Activated naive CD4-positive, alpha-beta T cell treated with anti-CD3 and anti-CD28 coated beads for 36 hours (primary cell): ENCODE measurements at regions not wholly inside any gene's neighbourhood (a gene's known extent, or its start where the extent isn't known, plus 50 kb on each side); places are given as distances from the start of the nearest gene placed in this dataset.

Source experiments
- CTCF ChIA-PET: fragments of 350-600 bp; sonication (Branson Sonifier 250); formaldehyde crosslinking; loops from one replicate; lab custom pipeline; 2021; ENCODE audit warnings: antibody characterized with exemption; lab: Charles Lee
- DNase-seq: peaks from one replicate; pipeline ENCODE4 v3.0.0-alpha.2; 2020
- H3K27ac Mint-ChIP-seq: one replicate; pipeline ENCODE4 v1.8.0; 2021; ENCODE audit warnings: mild to moderate bottlenecking, mixed read lengths
- H3K27me3 Mint-ChIP-seq: one replicate; pipeline ENCODE4 v1.8.0; 2021; ENCODE audit warnings: low read depth, mixed read lengths
- H3K36me3 Mint-ChIP-seq: one replicate; pipeline ENCODE4 v1.8.0; 2021; ENCODE audit warnings: low read depth, mixed read lengths
- H3K4me1 Mint-ChIP-seq: one replicate; pipeline ENCODE4 v1.8.0; 2021; ENCODE audit warnings: low read depth, mixed read lengths
- H3K4me3 Mint-ChIP-seq: one replicate; pipeline ENCODE4 v1.8.0; 2021; ENCODE audit warnings: mild to moderate bottlenecking, moderate library complexity, mixed read lengths
- H3K9me3 Mint-ChIP-seq: one replicate; pipeline ENCODE4 v1.8.0; 2021; ENCODE audit warnings: mixed read lengths
- intact Hi-C: fragments of 100-400 bp; cut with micrococcal nuclease; formaldehyde crosslinking; loops from one replicate; pipeline ENCODE4 v1.15.1; 2023

GRCh38 chr17:14019186-14019956, 49.9 kb upstream of the COX10 start:
- no peaks in the 10 kb centered on the region for H3K36me3 Mint-ChIP-seq
- peak; percentile 14 for DNase-seq
- H3K9me3 Mint-ChIP-seq: no peaks in the 10 kb centered on the region
- peaks cover 6% of the 10 kb centered on the region for H3K4me1 Mint-ChIP-seq
- H3K27me3 Mint-ChIP-seq: no peaks in the 10 kb centered on the region
- H3K4me3 Mint-ChIP-seq: no peak overlapping the region
- no peak overlapping the region for H3K27ac Mint-ChIP-seq
- CTCF ChIA-PET: no interaction called here
- intact Hi-C loops: no loop called here
